A549 (cell line): ENCODE measurements at regions not wholly inside any gene's neighbourhood (a gene's known extent, or its start where the extent isn't known, plus 50 kb on each side); places are given as distances from the start of the nearest gene placed in this dataset.

Source experiments
- ATAC-seq, 2 experiments: fragments of 200-7000 bp in 1 of 2; fragments of >200 bp in 1 of 2; cut with Nextera tagmentation in 1 of 2; cut with Tn5 transposase in 1 of 2; 3 replicates each; pipeline versions ENCODE4 v1.8.0 to v1.9.1; 2018 to 2020; ENCODE audit warnings: mild to moderate bottlenecking in 1 of 2, moderate library complexity in 1 of 2
- CTCF ChIA-PET: fragments of 300-600 bp; sonication (Branson Sonifier 250); formaldehyde crosslinking; extraction: SDS; loops from one replicate; lab custom pipeline; 2021; ENCODE audit warnings: antibody characterized with exemption, inconsistent platforms; lab: Yijun Ruan, JAX
- POLR2A ChIA-PET: fragments of 350-600 bp; formaldehyde crosslinking; extraction: SDS; loops from one replicate; lab custom pipeline; 2021; ENCODE audit warnings: antibody characterized with exemption, inconsistent platforms; lab: Yijun Ruan, JAX
- DNase-seq, 2 experiments: peaks; one replicate each; pipeline versions ENCODE4 v3.0.0 to v3.0.0-alpha.2; 2011 to 2016; ENCODE audit warnings: low read depth in 1 of 2, low spot score in 1 of 2
- FAIRE-seq: peaks from 2 replicates; lab custom pipeline; 2011; peaks lifted over from hg19 to GRCh38; lab: Jason Lieb, UNC
- H3K27ac ChIP-seq, 2 experiments: fragments of >200 bp; sonication (Bioruptor Twin); formaldehyde crosslinking; 3 replicates each; pipeline ENCODE4 v1.5.1; 2016 to 2017
- H3K4me1 ChIP-seq: fragments of >200 bp; sonication (Bioruptor Twin); formaldehyde crosslinking; 3 replicates; pipeline ENCODE4 v1.6.1; 2016
- H3K4me2 ChIP-seq: fragments of >200 bp; sonication (Bioruptor Twin); formaldehyde crosslinking; 3 replicates; pipeline ENCODE4 v1.6.1; 2016
- H3K4me3 ChIP-seq: fragments of >200 bp; sonication (Bioruptor Twin); formaldehyde crosslinking; 3 replicates; pipeline ENCODE4 v1.5.1; 2016
- H3K9me3 ChIP-seq: fragments of >200 bp; sonication (Bioruptor Twin); formaldehyde crosslinking; 3 replicates; pipeline ENCODE4 v1.6.1; 2016
- CHD2 ChIP-seq: fragments of 150-350 bp; IDR thresholded peaks from 2 replicates; pipeline ENCODE4 v1.6.1; 2014; ENCODE audit warnings: low read length; ENCODE audit not compliant: partially characterized antibody
- EHMT2 ChIP-seq: fragments of 200-600 bp; sonication (generic); IDR thresholded peaks from 2 replicates; pipeline ENCODE4 v1.6.1; 2016; ENCODE audit warnings: antibody characterized with exemption, low read depth, mild to moderate bottlenecking, moderate library complexity
- FOSB ChIP-seq: fragments of 250-450 bp; sonication (Bioruptor Pico); IDR thresholded peaks from 2 replicates; pipeline ENCODE4 v1.5.0; 2020; ENCODE audit warnings: mild to moderate bottlenecking, moderate library complexity
- FOSL2 ChIP-seq, 2 experiments: fragments of 450-650 bp in 1 of 2; fragments of >200 bp in 1 of 2; sonication (Bioruptor Twin) in 1 of 2; formaldehyde crosslinking; IDR thresholded peaks; 2 replicates each; pipeline versions ENCODE4 v1.5.0 to v1.6.1; 2016 to 2020; ENCODE audit warnings: mild to moderate bottlenecking in 1 of 2, moderate library complexity in 1 of 2
- FOXS1 ChIP-seq: fragments of 250-450 bp; sonication (Bioruptor Pico); IDR thresholded peaks from 2 replicates; pipeline ENCODE4 v1.5.0; 2020; ENCODE audit warnings: mild to moderate bottlenecking, moderate library complexity
- GATA3 ChIP-seq: IDR thresholded peaks from 2 replicates; pipeline ENCODE4 v1.6.1; 2012; ENCODE audit warnings: borderline replicate concordance
- HOXA7 ChIP-seq: fragments of 250-450 bp; sonication (Bioruptor Pico); IDR thresholded peaks from 2 replicates; pipeline ENCODE4 v1.5.0; 2020; ENCODE audit warnings: mild to moderate bottlenecking, moderate library complexity
- HOXB13 ChIP-seq: fragments of 250-450 bp; sonication (Bioruptor Pico); IDR thresholded peaks from 2 replicates; pipeline ENCODE4 v1.5.0; 2020; ENCODE audit warnings: low read depth, mild to moderate bottlenecking, moderate library complexity
- KDM5A ChIP-seq: fragments of 200-600 bp; sonication (generic); IDR thresholded peaks from 2 replicates; pipeline ENCODE4 v1.6.1; 2016; ENCODE audit warnings: antibody characterized with exemption, mild to moderate bottlenecking
- MAFK ChIP-seq: fragments of 450-650 bp; IDR thresholded peaks from 2 replicates; pipeline ENCODE4 v1.6.1; 2014; ENCODE audit not compliant: partially characterized antibody
- MAZ ChIP-seq: fragments of 150-350 bp; IDR thresholded peaks from 2 replicates; pipeline ENCODE4 v1.6.1; 2014; ENCODE audit warnings: antibody characterized with exemption, low read depth, low read length, borderline replicate concordance
- MYC ChIP-seq: IDR thresholded peaks from 2 replicates; pipeline ENCODE4 v1.6.1; 2012; ENCODE audit warnings: mild to moderate bottlenecking, inconsistent platforms, low read length, improper control_type of control experiment, borderline replicate concordance
- NFE2L2 ChIP-seq: fragments of 150-350 bp; conservative IDR thresholded peaks from 2 replicates; pipeline ENCODE4 v1.6.1; 2014; ENCODE audit warnings: low read length
- PHF8 ChIP-seq: fragments of 200-600 bp; sonication (generic); IDR thresholded peaks from 2 replicates; pipeline ENCODE4 v1.6.1; 2016; ENCODE audit warnings: low read depth, mild to moderate bottlenecking, antibody characterized with exemption, moderate library complexity, borderline replicate concordance
- RAD21 ChIP-seq, 2 experiments: fragments of >200 bp in 1 of 2; sonication (Bioruptor Twin) in 1 of 2; formaldehyde crosslinking in 1 of 2; IDR thresholded peaks in 1 of 2; conservative IDR thresholded peaks in 1 of 2; 2 replicates in 1 of 2; 3 replicates in 1 of 2; pipeline ENCODE4 v1.6.1; 2012 to 2018; ENCODE audit warnings: inconsistent platforms in 1 of 2
- RCOR1 ChIP-seq: fragments of 150-350 bp; IDR thresholded peaks from 2 replicates; pipeline ENCODE4 v1.6.1; 2014; ENCODE audit warnings: antibody characterized with exemption, low read length, low read depth
- RFX5 ChIP-seq: fragments of 450-650 bp; IDR thresholded peaks from 2 replicates; pipeline ENCODE4 v1.7.1; 2014; ENCODE audit warnings: antibody characterized with exemption, mild to moderate bottlenecking, moderate library complexity
- SMC3 ChIP-seq: fragments of >200 bp; sonication (Bioruptor Twin); formaldehyde crosslinking; IDR thresholded peaks from 3 replicates; pipeline ENCODE4 v1.6.1; 2018; ENCODE audit warnings: inconsistent platforms
- TP53 ChIP-seq: fragments of 250-450 bp; sonication (Bioruptor Pico); IDR thresholded peaks from 2 replicates; pipeline ENCODE4 v1.5.0; 2021; ENCODE audit warnings: mild to moderate bottlenecking, moderate library complexity
- WGBS: methylation state at CpG from one replicate; pipeline ENCODE4 v1.1.6; 2017; ENCODE audit errors: missing lambda C conversion rate; 5-methylcytosine and 5-hydroxymethylcytosine counted together
- TF ChIP-seq, protein P1 (sequence below): fragments of >200 bp; sonication (Bioruptor Twin); formaldehyde crosslinking; IDR thresholded peaks from 3 replicates; pipeline ENCODE4 v1.6.1; 2016
- TF ChIP-seq, protein P2 (sequence below): fragments of 150-350 bp; IDR thresholded peaks from 2 replicates; pipeline ENCODE4 v1.6.1; 2014; ENCODE audit warnings: low read depth, mild to moderate bottlenecking, low read length
- TF ChIP-seq, protein P3 (sequence below): fragments of >200 bp; sonication (Bioruptor Twin); formaldehyde crosslinking; IDR thresholded peaks from 2 replicates; pipeline ENCODE4 v1.6.1; 2016
- TF ChIP-seq, protein P4 (sequence below): IDR thresholded peaks from 2 replicates; pipeline ENCODE4 v1.6.1; 2012
- TF ChIP-seq, protein P5 (sequence below): fragments of 450-650 bp; IDR thresholded peaks from 2 replicates; pipeline ENCODE4 v1.6.1; 2014; ENCODE audit warnings: antibody characterized with exemption

DNA sequence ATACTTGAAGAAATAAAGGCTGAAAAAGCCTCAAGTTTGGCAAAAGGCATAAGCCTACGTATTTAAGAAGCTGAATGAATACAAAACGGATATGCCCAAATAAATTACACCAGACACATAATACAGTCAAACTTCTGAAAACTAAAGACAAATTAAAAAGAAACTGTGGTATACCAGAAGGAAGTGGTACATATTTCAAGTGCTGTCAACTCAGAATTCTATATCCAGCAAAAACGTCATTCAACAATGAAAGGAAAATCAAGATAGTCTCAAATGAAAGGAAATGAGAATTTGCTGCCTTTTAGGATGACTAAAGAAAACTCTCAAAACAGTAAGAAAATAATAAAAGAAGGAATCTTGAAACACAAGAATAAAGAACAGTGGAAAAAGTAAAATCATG, 69.5 kb downstream of the POLR1D start:
- Histone ChIP-seq H3K4me3 (no peak overlapping the region), H3K9me3 (no peaks in the 10 kb centered on the region), H3K4me2 (no peak overlapping the region), H3K4me1 (no peaks in the 10 kb centered on the region), H3K27ac (no peak overlapping the region)
- DNase-seq (no peak), FAIRE-seq (no peak), ATAC-seq (no peak)
- WGBS, result 2% methylated on average over 3 of the region's 3 CpGs
- ChIA-PET CTCF (no interaction called here), POLR2A (no interaction called here)
- TF ChIP-seq MAFK (no peak), MYC (no peak), EHMT2 (no peak), FOXS1 (CRISPR knock-in tag) (no peak), RFX5 (no peak), FOSL2 (IDR thresholded peaks at IDR 0.05) (no peak), FOSL2 (CRISPR knock-in tag; IDR thresholded peaks at IDR 0.05) (no peak)
- TF ChIP-seq, protein P1, sequence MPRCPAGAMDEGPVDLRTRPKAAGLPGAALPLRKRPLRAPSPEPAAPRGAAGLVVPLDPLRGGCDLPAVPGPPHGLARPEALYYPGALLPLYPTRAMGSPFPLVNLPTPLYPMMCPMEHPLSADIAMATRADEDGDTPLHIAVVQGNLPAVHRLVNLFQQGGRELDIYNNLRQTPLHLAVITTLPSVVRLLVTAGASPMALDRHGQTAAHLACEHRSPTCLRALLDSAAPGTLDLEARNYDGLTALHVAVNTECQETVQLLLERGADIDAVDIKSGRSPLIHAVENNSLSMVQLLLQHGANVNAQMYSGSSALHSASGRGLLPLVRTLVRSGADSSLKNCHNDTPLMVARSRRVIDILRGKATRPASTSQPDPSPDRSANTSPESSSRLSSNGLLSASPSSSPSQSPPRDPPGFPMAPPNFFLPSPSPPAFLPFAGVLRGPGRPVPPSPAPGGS, result no peak
- TF ChIP-seq, protein P2, sequence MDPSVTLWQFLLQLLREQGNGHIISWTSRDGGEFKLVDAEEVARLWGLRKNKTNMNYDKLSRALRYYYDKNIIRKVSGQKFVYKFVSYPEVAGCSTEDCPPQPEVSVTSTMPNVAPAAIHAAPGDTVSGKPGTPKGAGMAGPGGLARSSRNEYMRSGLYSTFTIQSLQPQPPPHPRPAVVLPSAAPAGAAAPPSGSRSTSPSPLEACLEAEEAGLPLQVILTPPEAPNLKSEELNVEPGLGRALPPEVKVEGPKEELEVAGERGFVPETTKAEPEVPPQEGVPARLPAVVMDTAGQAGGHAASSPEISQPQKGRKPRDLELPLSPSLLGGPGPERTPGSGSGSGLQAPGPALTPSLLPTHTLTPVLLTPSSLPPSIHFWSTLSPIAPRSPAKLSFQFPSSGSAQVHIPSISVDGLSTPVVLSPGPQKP, result no peak

DNA sequence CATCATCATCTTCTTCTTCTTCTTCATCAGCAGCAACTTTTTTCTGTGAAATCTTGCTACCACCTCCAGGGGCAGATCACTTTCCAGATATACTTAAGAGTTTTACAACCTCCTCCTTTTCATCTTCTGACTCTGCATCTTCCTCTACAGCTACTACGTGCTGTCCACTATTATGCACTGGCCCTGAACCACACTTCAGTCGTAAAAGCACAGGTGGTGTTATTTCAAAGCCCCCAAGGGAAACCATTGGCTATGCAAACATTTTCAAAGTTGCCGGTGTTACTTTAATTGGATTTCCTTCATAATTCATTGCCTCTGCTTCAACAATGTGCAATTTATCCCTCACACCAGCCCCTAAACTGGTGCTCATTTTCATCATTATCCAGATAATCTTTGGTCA, 75.0 kb downstream of the POLR1D start:
- no peak for FAIRE-seq
- Histone ChIP-seq H3K4me1 (no peaks in the 10 kb centered on the region), H3K27ac (no peak overlapping the region), H3K9me3 (no peaks in the 10 kb centered on the region), H3K4me2 (no peak overlapping the region), H3K4me3 (no peak overlapping the region)
- POLR2A ChIA-PET, result no interaction called here
- CTCF ChIA-PET, result no interaction called here
- no peak for ATAC-seq
- DNase-seq, result no peak
- TF ChIP-seq MAZ (no peak), CHD2 (no peak), SMC3 (no peak), KDM5A (no peak)
- TF ChIP-seq, protein P3, sequence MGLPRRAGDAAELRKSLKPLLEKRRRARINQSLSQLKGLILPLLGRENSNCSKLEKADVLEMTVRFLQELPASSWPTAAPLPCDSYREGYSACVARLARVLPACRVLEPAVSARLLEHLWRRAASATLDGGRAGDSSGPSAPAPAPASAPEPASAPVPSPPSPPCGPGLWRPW, result no peak
- WGBS, result 58% methylated on average over 2 of the region's 3 CpGs

DNA sequence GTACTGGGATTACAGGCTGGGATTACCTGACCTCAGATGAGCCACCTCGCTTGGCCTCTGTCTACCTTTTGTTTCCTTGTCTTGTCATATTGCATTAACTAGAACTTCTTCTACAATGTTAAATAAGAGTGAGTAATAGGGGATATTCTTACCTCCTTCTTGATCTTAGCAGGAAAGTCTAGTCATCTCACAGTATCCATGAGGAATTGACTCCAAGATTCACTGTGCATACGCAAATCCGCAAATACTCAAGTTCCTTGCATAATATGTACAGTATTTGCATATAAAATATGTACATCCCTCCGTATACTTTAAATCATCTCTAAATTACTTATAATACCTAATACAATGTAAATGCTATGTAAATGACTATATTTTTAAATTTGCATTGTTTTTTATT, 78.3 kb downstream of the POLR1D start:
- Histone ChIP-seq H3K9me3 (no peaks in the 10 kb centered on the region), H3K4me1 (no peaks in the 10 kb centered on the region), H3K27ac (no peak overlapping the region), H3K4me2 (no peak overlapping the region), H3K4me3 (no peak overlapping the region)
- no peak for FAIRE-seq
- DNase-seq, result no peak
- WGBS, result 54% methylated on average over 4 of the region's 4 CpGs
- no peak for ATAC-seq
- POLR2A ChIA-PET, result no interaction called here
- TF ChIP-seq NFE2L2, result no peak
- no peak for TF ChIP-seq GATA3
- TF ChIP-seq, protein P4, sequence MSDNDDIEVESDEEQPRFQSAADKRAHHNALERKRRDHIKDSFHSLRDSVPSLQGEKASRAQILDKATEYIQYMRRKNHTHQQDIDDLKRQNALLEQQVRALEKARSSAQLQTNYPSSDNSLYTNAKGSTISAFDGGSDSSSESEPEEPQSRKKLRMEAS, result no peak
- no peak for TF ChIP-seq HOXB13 (CRISPR knock-in tag)
- TF ChIP-seq RAD21 (conservative IDR thresholded peaks at IDR 0.05 in 1 of 2, IDR thresholded peaks at IDR 0.05 in 1 of 2), result no peak
- TF ChIP-seq, protein P5, sequence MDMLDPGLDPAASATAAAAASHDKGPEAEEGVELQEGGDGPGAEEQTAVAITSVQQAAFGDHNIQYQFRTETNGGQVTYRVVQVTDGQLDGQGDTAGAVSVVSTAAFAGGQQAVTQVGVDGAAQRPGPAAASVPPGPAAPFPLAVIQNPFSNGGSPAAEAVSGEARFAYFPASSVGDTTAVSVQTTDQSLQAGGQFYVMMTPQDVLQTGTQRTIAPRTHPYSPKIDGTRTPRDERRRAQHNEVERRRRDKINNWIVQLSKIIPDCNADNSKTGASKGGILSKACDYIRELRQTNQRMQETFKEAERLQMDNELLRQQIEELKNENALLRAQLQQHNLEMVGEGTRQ, result no peak
- no peak for TF ChIP-seq TP53 (CRISPR knock-in tag)
- no peak for TF ChIP-seq FOSB
- TF ChIP-seq RCOR1, result no peak
- TF ChIP-seq PHF8, result no peak
- no peak for TF ChIP-seq HOXA7 (CRISPR knock-in tag)
- TF ChIP-seq FOSL2 (IDR thresholded peaks at IDR 0.05), result no peak
- no peak for TF ChIP-seq FOSL2 (CRISPR knock-in tag; IDR thresholded peaks at IDR 0.05)
- no peak for TF ChIP-seq EHMT2
- CTCF ChIA-PET, result no interaction called here
